HepG2 (cell line): ENCODE measurements at regions not wholly inside any gene's neighbourhood (a gene's known extent, or its start where the extent isn't known, plus 50 kb on each side); places are given as distances from the start of the nearest gene placed in this dataset.

ENCODE experiments used
- ATAC-seq: fragments of 200-7000 bp; cut with Tn5 transposase; 3 replicates; pipeline ENCODE4 v1.9.1; 2020; ENCODE audit warnings: mild to moderate bottlenecking, moderate library complexity
- BruUV-seq: library from RNA; stranded (reverse); fragments of 400-500 nt; replicated peaks from 2 replicates; lab custom pipeline; 2021; lab: Mats Ljungman, UMichigan
- CTCF ChIA-PET: fragments of 300-600 bp; formaldehyde crosslinking; extraction: SDS; loops from one replicate; lab custom pipeline; 2021; ENCODE audit warnings: low total read pairs, inconsistent platforms, low intra/inter-chr PET ratio; lab: Yijun Ruan, JAX
- POLR2A ChIA-PET: fragments of 350-600 bp; sonication (Branson Sonifier 250); formaldehyde crosslinking; loops from one replicate; lab custom pipeline; 2020; ENCODE audit warnings: antibody characterized with exemption, inconsistent platforms; lab: Yijun Ruan, JAX
- DNase-seq: peaks from one replicate; pipeline ENCODE4 v3.0.0-alpha.2; 2015; ENCODE audit warnings: low spot score
- FAIRE-seq: peaks from 3 replicates; lab custom pipeline; 2011; peaks lifted over from hg19 to GRCh38; lab: Jason Lieb, UNC
- H2AFZ ChIP-seq: one replicate; pipeline ENCODE4 v1.6.1; 2011; ENCODE audit warnings: low read length, inconsistent platforms
- H3K27ac ChIP-seq: fragments of 300-600 bp; 3 replicates; pipeline ENCODE4 v1.8.0; 2011; ENCODE audit warnings: mixed run types, mild to moderate bottlenecking, mixed read lengths, low read length, inconsistent platforms; ENCODE audit not compliant: insufficient read depth; ENCODE audit errors: extremely low read length
- H3K27me3 ChIP-seq, 2 experiments: fragments of 200-600 bp in 1 of 2; 2 replicates in 1 of 2; 3 replicates in 1 of 2; pipeline versions ENCODE4 v1.6.0 to v1.8.0; 2011; ENCODE audit warnings: low read length in 2 of 2, mild to moderate bottlenecking in 2 of 2, moderate library complexity in 2 of 2, inconsistent platforms in 1 of 2; ENCODE audit not compliant: insufficient read depth in 2 of 2, control insufficient read depth in 1 of 2
- H3K36me3 ChIP-seq, 2 experiments: fragments of 200-600 bp in 1 of 2; replicated peaks in 1 of 2; 2 replicates in 1 of 2; 3 replicates in 1 of 2; pipeline versions ENCODE4 v1.5.1 to v1.8.0; 2011; ENCODE audit warnings: low read length in 2 of 2, inconsistent platforms in 1 of 2; ENCODE audit not compliant: insufficient read depth in 2 of 2, control insufficient read depth in 1 of 2
- H3K4me1 ChIP-seq: 2 replicates; pipeline ENCODE4 v1.5.1; 2012; ENCODE audit warnings: low read length, inconsistent platforms; ENCODE audit not compliant: insufficient read depth
- H3K4me2 ChIP-seq: 2 replicates; pipeline ENCODE4 v1.6.0; 2011; ENCODE audit warnings: low read depth, low read length, inconsistent platforms
- H3K4me3 ChIP-seq, 3 experiments: fragments of 200-600 bp in 1 of 3; sonication (generic), shearing (Covaris generic) in 1 of 3; replicated peaks in 1 of 3; 2 replicates each; pipeline ENCODE4 v1.5.1; 2011 to 2016; ENCODE audit warnings: low read length in 3 of 3, inconsistent platforms in 2 of 3, low read depth in 2 of 3, mild to moderate bottlenecking in 2 of 3, control low read depth in 1 of 3, mixed read lengths in 1 of 3; ENCODE audit not compliant: insufficient read depth in 1 of 3
- H3K79me2 ChIP-seq: one replicate; pipeline ENCODE4 v1.6.1; 2011; ENCODE audit warnings: low read length, inconsistent platforms; ENCODE audit not compliant: insufficient read depth
- H3K9ac ChIP-seq: 2 replicates; pipeline ENCODE4 v1.6.0; 2011; ENCODE audit warnings: mild to moderate bottlenecking, low read depth, low read length, inconsistent platforms; ENCODE audit not compliant: insufficient read depth
- H3K9me3 ChIP-seq: 2 replicates; pipeline ENCODE4 v1.5.1; 2012; ENCODE audit warnings: mild to moderate bottlenecking, low read length
- H4K20me1 ChIP-seq: 2 replicates; pipeline ENCODE4 v1.6.0; 2011; ENCODE audit warnings: inconsistent platforms, mild to moderate bottlenecking, low read length, moderate library complexity; ENCODE audit not compliant: insufficient read depth
- ATM ChIP-seq: fragments of 450-650 bp; IDR thresholded peaks from 2 replicates; pipeline ENCODE4 v1.7.1; 2017; ENCODE audit warnings: mild to moderate bottlenecking, borderline replicate concordance
- HMGA1 ChIP-seq: sonication (generic); formaldehyde crosslinking; conservative IDR thresholded peaks from 2 replicates; pipeline ENCODE4 v1.4.0; 2020; ENCODE audit warnings: missing genetic modification reagents
- RXRA ChIP-seq: sonication (generic); formaldehyde crosslinking; IDR thresholded peaks from 2 replicates; pipeline ENCODE4 v1.5.1; 2020; ENCODE audit warnings: missing genetic modification reagents
- TARDBP ChIP-seq: sonication (generic); formaldehyde crosslinking; IDR thresholded peaks from 2 replicates; pipeline ENCODE4 v1.8.0; 2022; ENCODE audit warnings: mild to moderate bottlenecking, missing genetic modification reagents
- ZNF34 ChIP-seq: sonication (generic); formaldehyde crosslinking; IDR thresholded peaks from 2 replicates; pipeline ENCODE4 v1.4.0; 2020; ENCODE audit warnings: mild to moderate bottlenecking, missing genetic modification reagents, borderline replicate concordance
- ZNF383 ChIP-seq: sonication (generic); formaldehyde crosslinking; IDR thresholded peaks from 2 replicates; pipeline ENCODE4 v1.4.0; 2020; ENCODE audit warnings: missing genetic modification reagents, mild to moderate bottlenecking, borderline replicate concordance
- WGBS: methylation state at CpG from one replicate; pipeline ENCODE4 v1.1.6; 2017; ENCODE audit warnings: low lambda C conversion rate; 5-methylcytosine and 5-hydroxymethylcytosine counted together
- in situ Hi-C: cut with HindIII; loops from 2 replicates; pipeline ENCODE4 v1.10.0; 2017; ENCODE audit warnings: low pct_unique_long_range_greater_than_20kb; ENCODE audit not compliant: extremely low pct_ligation_motif_present
- intact Hi-C: fragments of 100-400 bp; cut with micrococcal nuclease; formaldehyde crosslinking; loops from one replicate; pipeline ENCODE4 v1.10.0; 2022; ENCODE audit not compliant: unreplicated experiment
- TF ChIP-seq, protein P1 (sequence below): sonication (generic); formaldehyde crosslinking; IDR thresholded peaks from 2 replicates; pipeline ENCODE4 v1.4.0; 2020; ENCODE audit warnings: mild to moderate bottlenecking, missing genetic modification reagents

DNA sequence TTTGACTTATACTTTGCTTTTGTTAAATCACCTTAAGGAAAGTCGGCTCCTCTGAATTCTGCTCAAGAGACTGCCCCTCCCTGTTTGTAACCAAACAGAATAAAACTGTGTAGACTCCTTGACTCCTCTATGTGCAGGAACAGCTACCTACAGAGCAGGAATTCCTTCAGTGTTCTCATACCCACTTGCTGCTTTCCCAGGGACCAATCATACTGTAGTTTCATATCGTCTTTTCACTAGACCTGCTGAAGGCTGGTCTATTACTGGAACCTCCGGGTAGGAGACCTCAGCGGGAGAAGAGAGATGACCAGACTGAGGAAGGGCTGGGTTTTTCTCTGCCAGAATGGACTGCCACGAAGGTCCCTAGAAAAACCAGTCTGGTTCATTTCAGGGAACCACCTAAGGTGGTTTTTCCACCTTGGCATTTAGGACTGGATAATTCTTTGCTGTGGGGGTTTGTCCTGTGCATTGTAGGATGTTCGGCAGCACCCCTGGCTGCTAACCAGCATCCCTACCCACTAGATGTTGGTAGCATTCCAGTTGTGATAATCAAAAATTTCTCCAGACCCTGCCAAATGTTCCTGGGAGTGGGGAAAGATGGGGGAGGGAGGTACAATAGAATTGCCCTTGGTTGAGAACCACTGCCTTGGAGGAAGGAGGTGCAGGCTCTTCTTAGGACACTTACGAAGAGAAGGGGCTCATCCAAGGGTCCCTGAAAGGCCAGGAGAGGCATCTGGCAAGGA is 80.5 kb downstream of the DNAAF9 start:
- no peaks in the 10 kb centered on the region for H3K27me3 ChIP-seq
- FAIRE-seq (no peak), ATAC-seq (no peak), DNase-seq (no peak)
- no peaks in the 10 kb centered on the region for H4K20me1 ChIP-seq
- H3K9ac ChIP-seq = no peak overlapping the region
- TF ChIP-seq ATM (no peak), RXRA (no peak), HMGA1 (no peak), ZNF383 (CRISPR knock-in tag) (no peak), ZNF34 (CRISPR knock-in tag) (no peak), TARDBP (CRISPR knock-in tag) (no peak)
- TF ChIP-seq, protein P1, sequence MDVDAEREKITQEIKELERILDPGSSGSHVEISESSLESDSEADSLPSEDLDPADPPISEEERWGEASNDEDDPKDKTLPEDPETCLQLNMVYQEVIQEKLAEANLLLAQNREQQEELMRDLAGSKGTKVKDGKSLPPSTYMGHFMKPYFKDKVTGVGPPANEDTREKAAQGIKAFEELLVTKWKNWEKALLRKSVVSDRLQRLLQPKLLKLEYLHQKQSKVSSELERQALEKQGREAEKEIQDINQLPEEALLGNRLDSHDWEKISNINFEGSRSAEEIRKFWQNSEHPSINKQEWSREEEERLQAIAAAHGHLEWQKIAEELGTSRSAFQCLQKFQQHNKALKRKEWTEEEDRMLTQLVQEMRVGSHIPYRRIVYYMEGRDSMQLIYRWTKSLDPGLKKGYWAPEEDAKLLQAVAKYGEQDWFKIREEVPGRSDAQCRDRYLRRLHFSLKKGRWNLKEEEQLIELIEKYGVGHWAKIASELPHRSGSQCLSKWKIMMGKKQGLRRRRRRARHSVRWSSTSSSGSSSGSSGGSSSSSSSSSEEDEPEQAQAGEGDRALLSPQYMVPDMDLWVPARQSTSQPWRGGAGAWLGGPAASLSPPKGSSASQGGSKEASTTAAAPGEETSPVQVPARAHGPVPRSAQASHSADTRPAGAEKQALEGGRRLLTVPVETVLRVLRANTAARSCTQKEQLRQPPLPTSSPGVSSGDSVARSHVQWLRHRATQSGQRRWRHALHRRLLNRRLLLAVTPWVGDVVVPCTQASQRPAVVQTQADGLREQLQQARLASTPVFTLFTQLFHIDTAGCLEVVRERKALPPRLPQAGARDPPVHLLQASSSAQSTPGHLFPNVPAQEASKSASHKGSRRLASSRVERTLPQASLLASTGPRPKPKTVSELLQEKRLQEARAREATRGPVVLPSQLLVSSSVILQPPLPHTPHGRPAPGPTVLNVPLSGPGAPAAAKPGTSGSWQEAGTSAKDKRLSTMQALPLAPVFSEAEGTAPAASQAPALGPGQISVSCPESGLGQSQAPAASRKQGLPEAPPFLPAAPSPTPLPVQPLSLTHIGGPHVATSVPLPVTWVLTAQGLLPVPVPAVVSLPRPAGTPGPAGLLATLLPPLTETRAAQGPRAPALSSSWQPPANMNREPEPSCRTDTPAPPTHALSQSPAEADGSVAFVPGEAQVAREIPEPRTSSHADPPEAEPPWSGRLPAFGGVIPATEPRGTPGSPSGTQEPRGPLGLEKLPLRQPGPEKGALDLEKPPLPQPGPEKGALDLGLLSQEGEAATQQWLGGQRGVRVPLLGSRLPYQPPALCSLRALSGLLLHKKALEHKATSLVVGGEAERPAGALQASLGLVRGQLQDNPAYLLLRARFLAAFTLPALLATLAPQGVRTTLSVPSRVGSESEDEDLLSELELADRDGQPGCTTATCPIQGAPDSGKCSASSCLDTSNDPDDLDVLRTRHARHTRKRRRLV (CRISPR knock-in tag) = no peak
- intact Hi-C loops (no loop called here), in situ Hi-C loops (no loop called here)
- no peak overlapping the region for H3K4me3 ChIP-seq
- 91% methylated on average over 7 of the region's 7 CpGs for WGBS
- no peaks in the 10 kb centered on the region for H3K79me2 ChIP-seq
- CTCF ChIA-PET = no interaction called here
- no peaks in the 10 kb centered on the region for H3K4me1 ChIP-seq
- no peaks in the 10 kb centered on the region for H3K9me3 ChIP-seq
- H2AFZ ChIP-seq = no peak overlapping the region
- H3K4me2 ChIP-seq = no peak overlapping the region
- no peak overlapping the region for H3K27ac ChIP-seq
- H3K36me3 ChIP-seq = peaks cover 11 to 35% of the 10 kb centered on the region in 2 experiments; a peak in 4 of 5 replicates
- POLR2A ChIA-PET = no interaction called here
- no TSS peak for BruUV-seq
